Lung (tissue), 11 donors: ENCODE measurements at regions not wholly inside any gene's neighbourhood (a gene's known extent, or its start where the extent isn't known, plus 50 kb on each side); places are given as distances from the start of the nearest gene placed in this dataset.

Experiments used
- ATAC-seq: fragments of 200-7000 bp; cut with Tn5 transposase; one replicate; pipeline ENCODE4 v1.9.1; 2020; ENCODE audit warnings: moderate number of reproducible peaks; ENCODE audit not compliant: insufficient read depth, low FRiP score
- DNase-seq, 3 donors: peaks; one replicate each; pipeline ENCODE4 v3.0.0-alpha.2; 2013 to 2017
- H3K27ac ChIP-seq, 2 donors: one replicate each; pipeline ENCODE4 v1.5.1; 2013; ENCODE audit warnings: mild to moderate bottlenecking in 2 of 2, moderate library complexity in 2 of 2, control low read depth in 1 of 2, inconsistent platforms in 1 of 2, low read depth in 1 of 2, low read length in 1 of 2
- H3K27me3 ChIP-seq, 3 donors: one replicate each; pipeline ENCODE4 v1.5.1; 2013; ENCODE audit warnings: low read length in 2 of 3; ENCODE audit not compliant: control insufficient read depth in 3 of 3, insufficient read depth in 3 of 3
- H3K36me3 ChIP-seq, 4 donors: one replicate each; pipeline ENCODE4 v1.5.1; 2013; ENCODE audit warnings: low read length in 4 of 4, mild to moderate bottlenecking in 1 of 4, moderate library complexity in 1 of 4; ENCODE audit not compliant: control insufficient read depth in 4 of 4, insufficient read depth in 4 of 4
- H3K4me1 ChIP-seq, 5 donors: one replicate each; pipeline ENCODE4 v1.5.1; 2013; ENCODE audit warnings: low read length in 5 of 5, mild to moderate bottlenecking in 2 of 5, moderate library complexity in 1 of 5; ENCODE audit not compliant: control insufficient read depth in 5 of 5, insufficient read depth in 5 of 5
- H3K4me3 ChIP-seq: one replicate; pipeline ENCODE4 v1.5.1; 2013; ENCODE audit warnings: mild to moderate bottlenecking, control low read depth, moderate library complexity
- H3K9ac ChIP-seq, 2 donors: one replicate each; pipeline ENCODE4 v1.5.1; 2013; ENCODE audit warnings: low read length in 2 of 2, control low read depth in 1 of 2; ENCODE audit not compliant: insufficient read depth in 1 of 2
- H3K9me3 ChIP-seq, 4 donors: one replicate each; pipeline ENCODE4 v1.5.1; 2013; ENCODE audit warnings: low read length in 3 of 4, mild to moderate bottlenecking in 1 of 4, moderate library complexity in 1 of 4; ENCODE audit not compliant: control insufficient read depth in 4 of 4, insufficient read depth in 3 of 4
- CTCF ChIP-seq: IDR thresholded peaks from 2 replicates; pipeline ENCODE4 v1.5.1; 2012; ENCODE audit warnings: mild to moderate bottlenecking; ENCODE audit errors: control extremely low read depth, extremely low read depth
- WGBS, 2 donors: extraction: QIAGEN DNeasy Blood & Tissue Kit; methylation state at CpG; one replicate each; pipeline ENCODE4 v1.1.7; 2013; 5-methylcytosine and 5-hydroxymethylcytosine counted together
- donor health status: control.
- donor health status: control.
- donor health status: Bipolar disorder and iron deficiency.
- donor health status: healthy.
- donor health status: DM: yes; HTN: yes; CAD: no.

- Histone ChIP-seq H3K9ac (no peak overlapping the region), H3K4me1 (no peaks in the 10 kb centered on the region), H3K27me3 (no peaks in the 10 kb centered on the region), H3K27ac (no peak overlapping the region), H3K9me3 (no peaks in the 10 kb centered on the region), H3K36me3 (no peaks in the 10 kb centered on the region), H3K4me3 (no peak overlapping the region)
- DNase-seq (no peak), ATAC-seq (no peak)
- TF ChIP-seq CTCF = no peak
- WGBS, 2 donors = 72 to 78% methylated on average over 2 of the region's 2 CpGs
Measured at GRCh38 chr13:44887515-44887914, 101.8 kb downstream of the NUFIP1 start.

GRCh38 chr13:44884076-44884729 lies 105.1 kb downstream of the NUFIP1 start:
- no peak for TF ChIP-seq CTCF
- no peak overlapping the region for H3K4me3 ChIP-seq
- no peaks in the 10 kb centered on the region for H3K27me3 ChIP-seq
- ATAC-seq (no peak), DNase-seq (no peak)
- 81 to 90% methylated on average over 5 of the region's 5 CpGs for WGBS, 2 donors
- H3K9ac ChIP-seq = no peak overlapping the region
- H3K9me3 ChIP-seq = no peaks in the 10 kb centered on the region
- no peaks in the 10 kb centered on the region for H3K4me1 ChIP-seq
- H3K36me3 ChIP-seq = no peaks in the 10 kb centered on the region
- H3K27ac ChIP-seq = no peak overlapping the region

GRCh38 chr13:44879452-44880058 lies 109.7 kb downstream of the NUFIP1 start:
- Histone ChIP-seq H3K4me3 (no peak overlapping the region), H3K27ac (no peak overlapping the region), H3K4me1 (no peaks in the 10 kb centered on the region), H3K9ac (no peak overlapping the region), H3K27me3 (no peaks in the 10 kb centered on the region), H3K36me3 (no peaks in the 10 kb centered on the region), H3K9me3 (peaks cover 0 to 4% (median 0%) of the 10 kb centered on the region in 4 donors)
- ATAC-seq = no peak
- no peak for DNase-seq
- TF ChIP-seq CTCF = peak; percentile 3
- 87 to 95% methylated on average over 5 of the region's 5 CpGs for WGBS, 2 donors
